HepG2 (cell line): ENCODE measurements at regions not wholly inside any gene's neighbourhood (a gene's known extent, or its start where the extent isn't known, plus 50 kb on each side); places are given as distances from the start of the nearest gene placed in this dataset.
A peak's percentile ranks its signal among the peaks of the same experiment; 100 is the strongest.

ENCODE experiments used
- ATAC-seq: fragments of 200-7000 bp; cut with Tn5 transposase; 3 replicates; pipeline ENCODE4 v1.9.1; 2020; ENCODE audit warnings: mild to moderate bottlenecking, moderate library complexity
- BruUV-seq: library from RNA; stranded (reverse); fragments of 400-500 nt; replicated peaks from 2 replicates; lab custom pipeline; 2021; lab: Mats Ljungman, UMichigan
- CTCF ChIA-PET: fragments of 300-600 bp; formaldehyde crosslinking; extraction: SDS; loops from one replicate; lab custom pipeline; 2021; ENCODE audit warnings: low total read pairs, inconsistent platforms, low intra/inter-chr PET ratio; lab: Yijun Ruan, JAX
- POLR2A ChIA-PET: fragments of 350-600 bp; sonication (Branson Sonifier 250); formaldehyde crosslinking; loops from one replicate; lab custom pipeline; 2020; ENCODE audit warnings: antibody characterized with exemption, inconsistent platforms; lab: Yijun Ruan, JAX
- DNase-seq: peaks from one replicate; pipeline ENCODE4 v3.0.0-alpha.2; 2015; ENCODE audit warnings: low spot score
- FAIRE-seq: peaks from 3 replicates; lab custom pipeline; 2011; peaks lifted over from hg19 to GRCh38; lab: Jason Lieb, UNC
- H2AFZ ChIP-seq: one replicate; pipeline ENCODE4 v1.6.1; 2011; ENCODE audit warnings: low read length, inconsistent platforms
- H3K27ac ChIP-seq: fragments of 300-600 bp; 3 replicates; pipeline ENCODE4 v1.8.0; 2011; ENCODE audit warnings: mixed run types, mild to moderate bottlenecking, mixed read lengths, low read length, inconsistent platforms; ENCODE audit not compliant: insufficient read depth; ENCODE audit errors: extremely low read length
- H3K27me3 ChIP-seq, 2 experiments: fragments of 200-600 bp in 1 of 2; 2 replicates in 1 of 2; 3 replicates in 1 of 2; pipeline versions ENCODE4 v1.6.0 to v1.8.0; 2011; ENCODE audit warnings: low read length in 2 of 2, mild to moderate bottlenecking in 2 of 2, moderate library complexity in 2 of 2, inconsistent platforms in 1 of 2; ENCODE audit not compliant: insufficient read depth in 2 of 2, control insufficient read depth in 1 of 2
- H3K36me3 ChIP-seq, 2 experiments: fragments of 200-600 bp in 1 of 2; replicated peaks in 1 of 2; 2 replicates in 1 of 2; 3 replicates in 1 of 2; pipeline versions ENCODE4 v1.5.1 to v1.8.0; 2011; ENCODE audit warnings: low read length in 2 of 2, inconsistent platforms in 1 of 2; ENCODE audit not compliant: insufficient read depth in 2 of 2, control insufficient read depth in 1 of 2
- H3K4me1 ChIP-seq: 2 replicates; pipeline ENCODE4 v1.5.1; 2012; ENCODE audit warnings: low read length, inconsistent platforms; ENCODE audit not compliant: insufficient read depth
- H3K4me2 ChIP-seq: 2 replicates; pipeline ENCODE4 v1.6.0; 2011; ENCODE audit warnings: low read depth, low read length, inconsistent platforms
- H3K4me3 ChIP-seq, 3 experiments: fragments of 200-600 bp in 1 of 3; sonication (generic), shearing (Covaris generic) in 1 of 3; replicated peaks in 1 of 3; 2 replicates each; pipeline ENCODE4 v1.5.1; 2011 to 2016; ENCODE audit warnings: low read length in 3 of 3, inconsistent platforms in 2 of 3, low read depth in 2 of 3, mild to moderate bottlenecking in 2 of 3, control low read depth in 1 of 3, mixed read lengths in 1 of 3; ENCODE audit not compliant: insufficient read depth in 1 of 3
- H3K79me2 ChIP-seq: one replicate; pipeline ENCODE4 v1.6.1; 2011; ENCODE audit warnings: low read length, inconsistent platforms; ENCODE audit not compliant: insufficient read depth
- H3K9ac ChIP-seq: 2 replicates; pipeline ENCODE4 v1.6.0; 2011; ENCODE audit warnings: mild to moderate bottlenecking, low read depth, low read length, inconsistent platforms; ENCODE audit not compliant: insufficient read depth
- H3K9me3 ChIP-seq: 2 replicates; pipeline ENCODE4 v1.5.1; 2012; ENCODE audit warnings: mild to moderate bottlenecking, low read length
- H4K20me1 ChIP-seq: 2 replicates; pipeline ENCODE4 v1.6.0; 2011; ENCODE audit warnings: inconsistent platforms, mild to moderate bottlenecking, low read length, moderate library complexity; ENCODE audit not compliant: insufficient read depth
- FOXA1 ChIP-seq, 2 experiments: fragments of 450-650 bp in 1 of 2; sonication (generic) in 1 of 2; formaldehyde crosslinking in 1 of 2; IDR thresholded peaks; 2 replicates each; pipeline versions ENCODE4 v1.4.0 to v1.6.1; 2016 to 2020; ENCODE audit warnings: missing genetic modification reagents in 1 of 2
- HOXA3 ChIP-seq: sonication (generic); formaldehyde crosslinking; IDR thresholded peaks from 2 replicates; pipeline ENCODE4 v1.5.0; 2020; ENCODE audit warnings: missing genetic modification reagents
- KDM3A ChIP-seq: IDR thresholded peaks from 2 replicates; pipeline ENCODE4 v1.6.1; 2018; ENCODE audit warnings: low read depth, missing compliant biosample characterization
- KMT2B ChIP-seq: IDR thresholded peaks from 2 replicates; pipeline ENCODE4 v1.6.1; 2016; ENCODE audit warnings: missing genetic modification reagents, missing compliant biosample characterization
- MLX ChIP-seq: IDR thresholded peaks from 2 replicates; pipeline ENCODE4 v1.6.1; 2016
- NFAT5 ChIP-seq: sonication (generic); formaldehyde crosslinking; IDR thresholded peaks from 2 replicates; pipeline ENCODE4 v1.4.0; 2020; ENCODE audit warnings: missing genetic modification reagents
- SOX13 ChIP-seq, 3 experiments: fragments of 450-650 bp in 1 of 3; sonication (generic) in 1 of 3; formaldehyde crosslinking in 1 of 3; IDR thresholded peaks in 2 of 3; conservative IDR thresholded peaks in 1 of 3; 2 replicates each; pipeline versions ENCODE4 v1.5.0 to v1.6.1; 2016 to 2020; ENCODE audit warnings: antibody characterized with exemption in 1 of 3, mild to moderate bottlenecking in 1 of 3, missing compliant biosample characterization in 1 of 3, missing genetic modification reagents in 1 of 3, moderate library complexity in 1 of 3
- SOX5 ChIP-seq: IDR thresholded peaks from 2 replicates; pipeline ENCODE4 v1.6.1; 2016; ENCODE audit warnings: borderline replicate concordance
- TFAP4 ChIP-seq: sonication (generic); IDR thresholded peaks from 2 replicates; pipeline ENCODE4 v1.6.1; 2016; ENCODE audit warnings: low read depth, borderline replicate concordance
- U2AF1 ChIP-seq: fragments of 200-400 bp; formaldehyde crosslinking; optimal IDR thresholded peaks from 2 replicates; pipeline ENCODE3; 2017; ENCODE audit warnings: mild to moderate bottlenecking, low read depth, low read length
- ZNF484 ChIP-seq: sonication (generic); formaldehyde crosslinking; IDR thresholded peaks from 2 replicates; pipeline ENCODE4 v1.5.1; 2020; ENCODE audit warnings: mild to moderate bottlenecking, low read depth, missing genetic modification reagents, borderline replicate concordance
- ZNF549 ChIP-seq: sonication (generic); formaldehyde crosslinking; IDR thresholded peaks from 2 replicates; pipeline ENCODE4 v1.5.0; 2020; ENCODE audit warnings: missing genetic modification reagents
- ZNF678 ChIP-seq: sonication (generic); formaldehyde crosslinking; IDR thresholded peaks from 2 replicates; pipeline ENCODE4 v1.4.0; 2020; ENCODE audit warnings: mild to moderate bottlenecking, missing genetic modification reagents
- ZNF781 ChIP-seq: sonication (generic); formaldehyde crosslinking; IDR thresholded peaks from 2 replicates; pipeline ENCODE4 v1.5.1; 2020; ENCODE audit warnings: borderline replicate concordance, mild to moderate bottlenecking, missing genetic modification reagents; ENCODE audit errors: not compliant biosample characterization
- ZNF841 ChIP-seq: sonication (generic); formaldehyde crosslinking; IDR thresholded peaks from 2 replicates; pipeline ENCODE4 v1.8.1; 2023; ENCODE audit warnings: missing genetic modification reagents, borderline replicate concordance
- WGBS: methylation state at CpG from one replicate; pipeline ENCODE4 v1.1.6; 2017; ENCODE audit warnings: low lambda C conversion rate; 5-methylcytosine and 5-hydroxymethylcytosine counted together
- in situ Hi-C: cut with HindIII; loops from 2 replicates; pipeline ENCODE4 v1.10.0; 2017; ENCODE audit warnings: low pct_unique_long_range_greater_than_20kb; ENCODE audit not compliant: extremely low pct_ligation_motif_present
- intact Hi-C: fragments of 100-400 bp; cut with micrococcal nuclease; formaldehyde crosslinking; loops from one replicate; pipeline ENCODE4 v1.10.0; 2022; ENCODE audit not compliant: unreplicated experiment

DNA sequence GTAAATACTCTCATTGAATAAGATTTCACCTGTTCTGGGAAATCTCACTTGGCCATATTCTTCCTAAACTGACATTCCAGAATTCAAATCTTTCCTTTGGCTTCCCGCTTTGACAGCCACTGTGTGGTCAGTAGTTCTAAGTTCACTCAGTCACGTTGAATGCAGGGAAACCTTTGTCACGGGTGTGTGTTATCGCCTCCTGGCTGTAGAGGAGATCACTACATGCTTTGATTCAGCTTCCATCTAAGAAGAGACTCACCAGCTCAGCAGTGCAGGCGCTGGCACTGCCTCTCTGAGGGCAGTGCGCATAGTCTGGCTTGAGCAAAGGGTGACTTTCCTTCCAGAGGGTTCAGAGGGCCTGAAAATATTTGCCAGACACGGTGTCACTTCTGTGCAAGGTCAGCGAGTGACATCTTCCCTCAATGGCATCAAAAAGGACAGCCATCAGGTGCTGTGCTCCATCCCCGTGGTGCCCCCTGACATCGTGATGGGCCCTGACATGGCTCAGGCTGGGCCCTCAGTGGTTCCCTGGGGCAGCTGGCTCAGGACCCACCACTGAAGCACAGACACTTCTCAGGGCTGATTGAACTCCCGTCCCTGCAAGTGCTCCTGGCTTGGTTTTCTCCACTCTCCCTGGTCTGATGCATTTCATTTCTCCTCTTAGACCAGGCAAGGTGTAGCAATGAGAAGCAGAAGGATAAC is 635.4 kb upstream of the ARGLU1 start (continued):
- no peak for TF ChIP-seq NFAT5

DNA sequence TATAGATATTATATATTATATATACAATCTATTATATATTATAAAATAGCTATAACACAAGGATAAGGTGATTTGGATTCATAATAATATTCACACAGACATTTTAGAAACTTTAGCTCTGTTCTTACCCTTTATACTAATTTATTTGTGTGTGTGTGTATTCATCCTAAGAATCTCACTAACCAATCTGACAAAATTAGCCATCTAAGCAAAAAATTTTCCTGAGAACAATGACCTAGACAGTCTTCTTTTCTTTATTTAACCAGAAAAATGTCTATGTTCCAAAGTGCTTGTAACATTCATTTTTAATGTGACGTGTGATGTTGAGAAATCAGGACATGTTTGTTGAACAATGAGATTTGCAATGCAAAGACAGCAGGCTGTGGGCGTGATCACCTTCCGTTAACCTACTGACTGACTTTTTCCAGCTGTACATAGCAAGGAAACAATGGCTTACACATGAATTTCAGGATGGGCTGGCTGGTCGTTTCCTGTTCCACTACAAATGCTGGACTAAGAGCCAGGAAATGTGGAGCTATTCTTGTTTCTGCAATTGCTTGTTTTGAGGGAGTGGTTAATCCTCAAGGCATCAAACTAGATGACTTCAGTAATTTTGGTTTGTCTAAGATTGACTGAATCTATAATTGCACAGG is 634.6 kb upstream of the ARGLU1 start:
- DNase-seq, result peak; percentile 54
- in situ Hi-C loops, result loop anchor here (25.0 kb wide), 1 partner anchor 660 kb away; a partner anchor contains a TSS
- Histone ChIP-seq H4K20me1 (no peaks in the 10 kb centered on the region), H3K27ac (no peak overlapping the region), H3K4me2 (no peak overlapping the region), H3K4me3 (no peak overlapping the region), H3K36me3 (no peaks in the 10 kb centered on the region), H3K27me3 (peaks cover 0 to 4% of the 10 kb centered on the region in 2 experiments; a peak in 1 of 5 replicates), H2AFZ (no peak overlapping the region), H3K9ac (no peak overlapping the region), H3K4me1 (peaks cover 13% of the 10 kb centered on the region), H3K9me3 (no peaks in the 10 kb centered on the region), H3K79me2 (no peaks in the 10 kb centered on the region)
- WGBS, result 1% methylated on average over 4 of the region's 4 CpGs
- ChIA-PET POLR2A (no interaction called here), CTCF (no interaction called here)
- intact Hi-C loops, result no loop called here
- ATAC-seq, result peak; percentile 42
- BruUV-seq, result no TSS peak
- FAIRE-seq, result no peak
- no peak for TF ChIP-seq ZNF484 (CRISPR knock-in tag)
- no peak for TF ChIP-seq ZNF678
- TF ChIP-seq SOX13 (IDR thresholded peaks at IDR 0.05), result no peak
- peak in 1 of 2 experiments; percentile 56; a peak in 1 of 4 replicates for TF ChIP-seq SOX13 (CRISPR knock-in tag; conservative IDR thresholded peaks at IDR 0.05 in 1 of 2, IDR thresholded peaks at IDR 0.05 in 1 of 2)
- TF ChIP-seq ZNF549, result no peak
- no peak for TF ChIP-seq KDM3A (CRISPR knock-in tag)
- TF ChIP-seq KMT2B (CRISPR knock-in tag), result no peak
- no peak for TF ChIP-seq ZNF781 (CRISPR knock-in tag)
- TF ChIP-seq TFAP4, result peak; percentile 16; the same call in 1 of the 2 replicates
- TF ChIP-seq U2AF1, result no peak
- no peak for TF ChIP-seq FOXA1 (IDR thresholded peaks at IDR 0.05)
- 0 out of 2 replicates have a peak, but pooled peaks have one; percentile 34 for TF ChIP-seq FOXA1 (CRISPR knock-in tag; IDR thresholded peaks at IDR 0.05)
- peak; percentile 80 for TF ChIP-seq SOX5 (CRISPR knock-in tag)
- no peak for TF ChIP-seq MLX (CRISPR knock-in tag)
- no peak for TF ChIP-seq ZNF841 (CRISPR knock-in tag)
- TF ChIP-seq HOXA3 (CRISPR knock-in tag), result no peak
